Astrocyte (in vitro differentiated cells and primary cell): ENCODE measurements at regions not wholly inside any gene's neighbourhood (a gene's known extent, or its start where the extent isn't known, plus 50 kb on each side); places are given as distances from the start of the nearest gene placed in this dataset.

Experiments used
- DNase-seq: peaks from one replicate; pipeline ENCODE4 v3.0.0-alpha.2; 2010; ENCODE audit warnings: low read depth
- FAIRE-seq: peaks from 2 replicates; lab custom pipeline; 2011; peaks lifted over from hg19 to GRCh38; lab: Jason Lieb, UNC
- H2AFZ ChIP-seq: 2 replicates; pipeline ENCODE4 v1.6.0; 2012; ENCODE audit warnings: low read depth, low read length, inconsistent platforms
- H3K27ac ChIP-seq: 2 replicates; pipeline ENCODE4 v1.5.1; 2011; ENCODE audit warnings: low read depth, low read length, inconsistent platforms
- H3K27me3 ChIP-seq: 2 replicates; pipeline ENCODE4 v1.6.0; 2011; ENCODE audit warnings: low read length, inconsistent platforms; ENCODE audit not compliant: insufficient read depth
- H3K36me3 ChIP-seq: 2 replicates; pipeline ENCODE4 v1.5.1; 2011; ENCODE audit warnings: low read length, inconsistent platforms; ENCODE audit not compliant: insufficient read depth
- H3K4me1 ChIP-seq: 2 replicates; pipeline ENCODE4 v1.5.1; 2011; ENCODE audit warnings: low read length, inconsistent platforms; ENCODE audit not compliant: insufficient read depth
- H3K4me2 ChIP-seq: 2 replicates; pipeline ENCODE4 v1.6.0; 2012; ENCODE audit warnings: low read length, inconsistent platforms
- H3K4me3 ChIP-seq: 2 replicates; pipeline ENCODE4 v1.5.1; 2011; ENCODE audit warnings: low read depth, mild to moderate bottlenecking, low read length, inconsistent platforms; ENCODE audit not compliant: insufficient read depth
- H3K79me2 ChIP-seq: 2 replicates; pipeline ENCODE4 v1.6.0; 2012; ENCODE audit warnings: mild to moderate bottlenecking, low read length, inconsistent platforms; ENCODE audit not compliant: insufficient read depth
- H3K9ac ChIP-seq: 2 replicates; pipeline ENCODE4 v1.6.0; 2012; ENCODE audit warnings: mild to moderate bottlenecking, low read length, inconsistent platforms
- H3K9me3 ChIP-seq: 2 replicates; pipeline ENCODE4 v1.5.1; 2012; ENCODE audit warnings: low read depth, mild to moderate bottlenecking, low read length, inconsistent platforms; ENCODE audit not compliant: insufficient read depth
- H4K20me1 ChIP-seq: 2 replicates; pipeline ENCODE4 v1.6.0; 2012; ENCODE audit warnings: low read length, inconsistent platforms; ENCODE audit not compliant: insufficient read depth
- H3K27ac Mint-ChIP-seq: one replicate; pipeline ENCODE4 v1.8.0; 2021; ENCODE audit warnings: mild to moderate bottlenecking, mixed read lengths; ENCODE audit not compliant: unreplicated experiment
- H3K27me3 Mint-ChIP-seq: one replicate; pipeline ENCODE4 v1.8.0; 2021; ENCODE audit warnings: low read depth, mixed read lengths; ENCODE audit not compliant: unreplicated experiment
- H3K36me3 Mint-ChIP-seq: one replicate; pipeline ENCODE4 v1.8.0; 2021; ENCODE audit warnings: low read depth, mixed read lengths; ENCODE audit not compliant: unreplicated experiment
- H3K4me1 Mint-ChIP-seq: one replicate; pipeline ENCODE4 v1.8.0; 2021; ENCODE audit warnings: low read depth, mixed read lengths; ENCODE audit not compliant: unreplicated experiment
- H3K4me3 Mint-ChIP-seq: one replicate; pipeline ENCODE4 v1.8.0; 2021; ENCODE audit warnings: mild to moderate bottlenecking, moderate library complexity, mixed read lengths; ENCODE audit not compliant: unreplicated experiment
- H3K9me3 Mint-ChIP-seq: one replicate; pipeline ENCODE4 v1.8.0; 2021; ENCODE audit warnings: mild to moderate bottlenecking, mixed read lengths; ENCODE audit not compliant: unreplicated experiment
- EZH2 ChIP-seq: IDR thresholded peaks from 2 replicates; pipeline ENCODE4 v1.6.1; 2012; ENCODE audit warnings: mild to moderate bottlenecking, low read length, inconsistent platforms; ENCODE audit not compliant: insufficient read depth
- TF ChIP-seq, protein P1 (sequence below): IDR thresholded peaks from 2 replicates; pipeline ENCODE4 v1.5.1; 2011; ENCODE audit warnings: low read depth, mild to moderate bottlenecking, inconsistent platforms, low read length, moderate library complexity; ENCODE audit not compliant: insufficient read depth

- H3K36me3 ChIP-seq, result no peaks in the 10 kb centered on the region
- FAIRE-seq (no peak), DNase-seq (no peak)
- Mint-ChIP-seq H3K4me1 (peaks cover 42% of the 10 kb centered on the region), H3K27me3 (no peaks in the 10 kb centered on the region), H3K36me3 (no peaks in the 10 kb centered on the region), H3K9me3 (peaks cover 2% of the 10 kb centered on the region), H3K4me3 (no peak overlapping the region), H3K27ac (no peak overlapping the region)
- H3K79me2 ChIP-seq, result no peaks in the 10 kb centered on the region
- H3K9ac ChIP-seq, result no peak overlapping the region
- H3K4me1 ChIP-seq, result peaks cover 43% of the 10 kb centered on the region
- no peak overlapping the region for H2AFZ ChIP-seq
- H3K27ac ChIP-seq, result no peak overlapping the region
- H3K9me3 ChIP-seq, result no peaks in the 10 kb centered on the region
- no peak overlapping the region for H3K4me2 ChIP-seq
- H3K27me3 ChIP-seq, result no peaks in the 10 kb centered on the region
- H4K20me1 ChIP-seq, result no peaks in the 10 kb centered on the region
- TF ChIP-seq, protein P1, sequence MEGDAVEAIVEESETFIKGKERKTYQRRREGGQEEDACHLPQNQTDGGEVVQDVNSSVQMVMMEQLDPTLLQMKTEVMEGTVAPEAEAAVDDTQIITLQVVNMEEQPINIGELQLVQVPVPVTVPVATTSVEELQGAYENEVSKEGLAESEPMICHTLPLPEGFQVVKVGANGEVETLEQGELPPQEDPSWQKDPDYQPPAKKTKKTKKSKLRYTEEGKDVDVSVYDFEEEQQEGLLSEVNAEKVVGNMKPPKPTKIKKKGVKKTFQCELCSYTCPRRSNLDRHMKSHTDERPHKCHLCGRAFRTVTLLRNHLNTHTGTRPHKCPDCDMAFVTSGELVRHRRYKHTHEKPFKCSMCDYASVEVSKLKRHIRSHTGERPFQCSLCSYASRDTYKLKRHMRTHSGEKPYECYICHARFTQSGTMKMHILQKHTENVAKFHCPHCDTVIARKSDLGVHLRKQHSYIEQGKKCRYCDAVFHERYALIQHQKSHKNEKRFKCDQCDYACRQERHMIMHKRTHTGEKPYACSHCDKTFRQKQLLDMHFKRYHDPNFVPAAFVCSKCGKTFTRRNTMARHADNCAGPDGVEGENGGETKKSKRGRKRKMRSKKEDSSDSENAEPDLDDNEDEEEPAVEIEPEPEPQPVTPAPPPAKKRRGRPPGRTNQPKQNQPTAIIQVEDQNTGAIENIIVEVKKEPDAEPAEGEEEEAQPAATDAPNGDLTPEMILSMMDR, result no peak
- no peak for TF ChIP-seq EZH2
- no peak overlapping the region for H3K4me3 ChIP-seq
Measured at GRCh38 chr6:4349931-4350330, 214.6 kb upstream of the ECI2 start.

DNA sequence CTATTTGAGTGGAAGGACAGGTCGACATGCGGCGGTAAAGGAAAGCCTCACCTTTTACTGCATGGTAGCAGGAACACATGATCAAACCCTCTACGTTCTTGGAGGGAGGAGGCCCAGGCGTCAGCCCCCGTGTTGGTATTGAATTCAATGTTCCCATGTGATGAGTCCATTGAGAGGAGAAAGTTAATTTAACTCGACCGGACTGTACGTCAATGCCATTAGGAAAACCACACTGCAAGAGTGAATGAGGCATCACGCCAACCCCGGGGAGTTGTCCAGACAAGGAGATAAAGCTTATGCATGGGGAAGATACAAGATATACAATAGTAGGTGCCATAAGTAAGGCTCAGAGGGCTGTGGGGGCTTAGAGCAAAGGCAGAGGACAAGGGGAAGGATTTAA lies 213.9 kb upstream of the ECI2 start:
- Mint-ChIP-seq H3K4me3 (no peak overlapping the region), H3K27me3 (no peaks in the 10 kb centered on the region), H3K9me3 (no peaks in the 10 kb centered on the region), H3K36me3 (no peaks in the 10 kb centered on the region), H3K27ac (no peak overlapping the region), H3K4me1 (peaks cover 41% of the 10 kb centered on the region)
- Histone ChIP-seq H3K4me2 (no peak overlapping the region), H3K79me2 (no peaks in the 10 kb centered on the region), H4K20me1 (no peaks in the 10 kb centered on the region), H3K9ac (no peak overlapping the region), H3K4me1 (peaks cover 41% of the 10 kb centered on the region), H3K27me3 (no peaks in the 10 kb centered on the region), H2AFZ (no peak overlapping the region), H3K27ac (no peak overlapping the region), H3K4me3 (no peak overlapping the region), H3K36me3 (no peaks in the 10 kb centered on the region), H3K9me3 (no peaks in the 10 kb centered on the region)
- FAIRE-seq, result no peak
- no peak for DNase-seq
- no peak for TF ChIP-seq EZH2
- TF ChIP-seq, protein P1, result no peak

DNA sequence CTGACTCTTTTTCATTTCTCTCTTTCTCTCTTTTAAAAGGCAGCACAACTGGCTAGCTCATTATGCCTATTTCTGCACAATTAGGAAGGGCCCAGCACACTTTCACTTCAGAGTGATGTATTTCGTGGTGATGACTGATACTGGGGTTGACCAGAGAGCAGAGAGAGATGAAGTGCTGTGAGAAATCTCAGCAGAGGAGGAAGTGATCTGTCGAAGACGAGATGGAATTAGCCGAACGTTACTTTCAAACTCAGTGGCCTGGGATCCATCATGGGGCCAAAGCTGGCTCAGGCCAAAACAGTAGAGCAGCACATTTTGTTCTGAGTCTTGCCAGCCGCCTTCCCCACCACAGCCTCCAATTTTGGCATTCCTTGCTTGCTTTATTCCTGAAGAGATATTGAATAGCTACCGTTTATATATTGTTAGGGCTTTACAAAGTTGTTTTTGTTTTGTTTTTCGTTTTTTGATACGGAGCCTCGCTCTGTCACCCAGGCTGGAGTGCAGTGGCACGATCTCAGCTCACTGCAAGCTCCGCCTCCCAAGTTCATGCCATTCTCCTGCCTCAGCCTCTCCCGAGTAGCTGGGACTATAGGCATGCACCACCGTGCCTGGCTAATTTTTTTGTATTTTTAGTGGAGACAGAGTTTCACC lies 213.2 kb upstream of the ECI2 start:
- H3K9me3 ChIP-seq, result no peaks in the 10 kb centered on the region
- H3K9me3 Mint-ChIP-seq, result no peaks in the 10 kb centered on the region
- no peak overlapping the region for H3K9ac ChIP-seq
- no peak overlapping the region for H2AFZ ChIP-seq
- H3K4me3 ChIP-seq, result no peak overlapping the region
- peak overlapping the region; percentile 3 for H3K4me2 ChIP-seq
- no peaks in the 10 kb centered on the region for H3K36me3 ChIP-seq
- no peak overlapping the region for H3K27ac ChIP-seq
- no peaks in the 10 kb centered on the region for H3K36me3 Mint-ChIP-seq
- TF ChIP-seq, protein P1, result no peak
- TF ChIP-seq EZH2, result no peak
- peaks cover 41% of the 10 kb centered on the region for H3K4me1 Mint-ChIP-seq
- no peak overlapping the region for H3K4me3 Mint-ChIP-seq
- peaks cover 41% of the 10 kb centered on the region for H3K4me1 ChIP-seq
- no peaks in the 10 kb centered on the region for H3K79me2 ChIP-seq
- DNase-seq (no peak), FAIRE-seq (no peak)
- no peaks in the 10 kb centered on the region for H3K27me3 ChIP-seq
- H3K27ac Mint-ChIP-seq, result peak overlapping the region; percentile 75
- no peaks in the 10 kb centered on the region for H3K27me3 Mint-ChIP-seq
- no peaks in the 10 kb centered on the region for H4K20me1 ChIP-seq
